AG09319 (cell line): ENCODE measurements at regions not wholly inside any gene's neighbourhood (a gene's known extent, or its start where the extent isn't known, plus 50 kb on each side); places are given as distances from the start of the nearest gene placed in this dataset.

Experiments
- DNase-seq: peaks from one replicate; pipeline ENCODE4 v3.0.0-alpha.2; 2010; ENCODE audit warnings: low read depth; ENCODE audit errors: extremely low read depth
- CTCF ChIP-seq: IDR thresholded peaks from 2 replicates; pipeline ENCODE4 v1.5.1; 2011; ENCODE audit warnings: low read depth, mild to moderate bottlenecking, inconsistent platforms, low read length, moderate library complexity

- no peak for DNase-seq
- TF ChIP-seq CTCF, result no peak
Observed at GRCh38 chr6:147867433-147868226, 359.1 kb downstream of the SAMD5 start.

DNA sequence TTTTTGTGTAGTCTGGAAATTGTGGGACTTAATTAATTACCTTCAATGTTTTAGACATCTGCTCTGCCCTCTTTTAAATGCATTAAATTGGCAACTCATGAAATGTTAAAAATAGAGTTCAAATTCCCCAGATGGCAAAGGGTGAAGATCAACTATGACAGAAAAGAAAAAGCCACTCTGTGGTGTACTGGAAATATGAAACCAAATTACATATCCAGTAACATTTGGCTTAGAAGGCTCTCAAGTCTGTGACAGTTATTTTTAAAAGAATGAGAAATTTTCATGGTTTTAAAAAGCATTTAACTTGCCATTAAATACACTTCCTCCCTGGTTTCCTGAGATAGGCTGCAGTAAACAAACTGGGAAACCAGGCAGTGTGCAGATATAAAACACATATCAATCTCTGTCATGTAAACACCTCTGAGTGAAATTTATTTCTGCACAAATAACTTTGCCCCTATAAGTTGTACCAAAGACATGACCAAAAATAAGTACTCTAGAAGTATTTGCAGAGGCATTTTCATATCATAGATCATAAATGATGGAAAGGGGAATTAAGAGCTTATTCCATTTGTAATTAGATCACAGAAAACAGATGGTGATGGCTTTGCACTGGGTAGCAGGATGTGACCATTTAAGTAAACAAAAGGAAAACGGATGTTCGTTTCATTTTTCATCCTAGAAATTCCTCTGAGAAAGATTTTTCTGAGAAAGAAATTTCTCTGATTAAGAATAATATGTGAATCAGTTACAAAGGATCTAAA lies 360.1 kb downstream of the SAMD5 start:
- no peak for DNase-seq
- no peak for TF ChIP-seq CTCF

DNA sequence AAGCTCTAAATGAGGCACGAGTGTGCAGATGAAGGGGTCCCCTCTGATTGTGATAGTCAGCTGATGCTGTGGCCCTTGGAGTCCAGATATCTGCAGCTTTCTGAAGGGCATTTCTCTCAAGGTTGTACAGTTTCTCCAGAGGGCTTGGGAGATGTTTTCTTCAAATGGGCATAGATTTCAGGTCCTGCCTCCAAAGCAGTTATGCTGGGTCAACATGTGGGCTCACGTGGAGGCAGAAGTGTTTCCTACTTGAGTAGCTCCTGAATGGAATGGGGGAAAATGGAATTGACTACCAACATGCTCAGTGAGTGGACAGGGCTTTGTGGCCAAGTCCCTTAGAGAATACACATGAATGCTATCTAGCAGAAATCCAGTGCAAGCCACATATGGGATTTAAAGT lies 360.7 kb downstream of the SAMD5 start:
- no peak for TF ChIP-seq CTCF
- DNase-seq, result no peak

GRCh38 chr6:147869869-147870268 lies 361.4 kb downstream of the SAMD5 start:
- DNase-seq, result no peak
- TF ChIP-seq CTCF, result no peak

DNA sequence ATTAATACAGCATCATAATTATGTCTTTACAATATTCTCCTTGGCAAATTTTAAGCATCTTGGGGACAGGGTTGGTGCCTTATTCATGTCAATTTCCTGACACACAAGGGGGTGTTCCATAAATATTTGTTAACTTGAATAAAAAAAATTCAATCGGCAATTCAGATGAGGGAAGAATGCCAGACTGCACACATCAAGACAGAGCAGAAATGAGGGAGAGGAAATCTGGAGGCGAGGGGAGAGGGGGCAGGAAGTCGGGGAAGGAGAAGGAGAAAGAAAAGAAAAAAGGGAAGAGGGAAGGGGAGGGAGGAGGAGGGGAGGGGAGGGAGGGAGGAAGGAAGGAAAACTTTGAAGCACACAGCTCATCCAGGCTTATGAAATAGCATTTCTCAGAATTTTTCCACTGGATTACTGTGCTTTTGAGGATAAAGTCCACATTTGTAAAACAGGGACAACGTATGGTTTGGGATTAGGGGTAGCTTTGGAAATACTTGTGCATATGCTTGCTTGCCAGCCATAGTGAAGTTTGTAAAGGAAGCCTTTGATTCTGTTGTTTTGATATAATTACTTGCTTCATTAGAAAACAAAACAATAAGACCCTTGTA lies 362.1 kb downstream of the SAMD5 start:
- TF ChIP-seq CTCF, result no peak
- no peak for DNase-seq

GRCh38 chr6:147872002-147872401 lies 363.5 kb downstream of the SAMD5 start:
- DNase-seq, result no peak
- TF ChIP-seq CTCF, result no peak

- TF ChIP-seq CTCF, result no peak
- no peak for DNase-seq
Observed at GRCh38 chr6:147873816-147874215, 365.3 kb downstream of the SAMD5 start.
